Fibroblast of upper back skin (primary cell): ENCODE measurements at regions not wholly inside any gene's neighbourhood (a gene's known extent, or its start where the extent isn't known, plus 50 kb on each side); places are given as distances from the start of the nearest gene placed in this dataset.
"Not testable (repeated sequence)": the region's sequence is repeated elsewhere in the genome, so short reads cannot be mapped to it uniquely, and the experiment has no call there.

Experiments
- DNase-seq: peaks from one replicate; pipeline ENCODE4 v3.0.0-alpha.2; 2013

DNA sequence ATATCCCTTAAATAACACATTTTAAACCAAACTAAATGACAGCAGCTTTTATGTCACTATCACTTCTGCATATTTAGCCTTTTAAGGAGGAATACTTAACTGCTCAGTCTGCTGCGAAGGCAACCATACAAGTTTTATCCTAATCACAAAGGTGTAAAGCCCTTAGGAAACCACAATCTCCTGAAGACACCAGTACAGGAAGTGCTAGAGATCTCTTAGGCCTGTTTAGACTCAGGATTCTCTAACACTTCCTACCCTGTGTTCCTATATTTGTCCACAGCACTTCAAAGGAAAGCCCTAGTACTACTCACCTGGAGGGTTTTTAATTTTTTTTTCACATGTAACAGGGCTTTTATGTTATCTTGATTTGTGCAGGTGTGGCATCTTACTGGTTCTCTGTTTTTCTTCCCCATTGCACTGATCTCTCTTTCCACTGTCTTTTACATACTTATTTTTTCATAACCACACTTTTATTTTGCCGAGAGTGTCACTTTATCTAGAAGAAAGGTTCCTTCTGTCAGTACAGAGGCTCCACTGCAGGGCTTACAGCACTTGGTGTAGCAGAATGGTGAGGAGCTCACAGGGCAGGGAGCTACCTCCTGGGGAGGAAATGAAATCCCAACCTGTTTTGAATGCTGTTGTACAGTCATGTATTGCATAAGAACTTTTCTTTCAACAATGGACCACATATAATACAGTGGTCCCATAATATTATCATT, 1060.6 kb upstream of the ACO1 start:
- DNase-seq: no peak

- DNase-seq: no peak
These were observed 1058.7 kb upstream of the ACO1 start for GRCh38 chr9:31325778-31326177.

- DNase-seq: not testable (repeated sequence)
These were observed 1057.6 kb upstream of the ACO1 start for GRCh38 chr9:31326883-31327282.

GRCh38 chr9:31334837-31335528, 1049.5 kb upstream of the ACO1 start:
- DNase-seq: no peak

DNA sequence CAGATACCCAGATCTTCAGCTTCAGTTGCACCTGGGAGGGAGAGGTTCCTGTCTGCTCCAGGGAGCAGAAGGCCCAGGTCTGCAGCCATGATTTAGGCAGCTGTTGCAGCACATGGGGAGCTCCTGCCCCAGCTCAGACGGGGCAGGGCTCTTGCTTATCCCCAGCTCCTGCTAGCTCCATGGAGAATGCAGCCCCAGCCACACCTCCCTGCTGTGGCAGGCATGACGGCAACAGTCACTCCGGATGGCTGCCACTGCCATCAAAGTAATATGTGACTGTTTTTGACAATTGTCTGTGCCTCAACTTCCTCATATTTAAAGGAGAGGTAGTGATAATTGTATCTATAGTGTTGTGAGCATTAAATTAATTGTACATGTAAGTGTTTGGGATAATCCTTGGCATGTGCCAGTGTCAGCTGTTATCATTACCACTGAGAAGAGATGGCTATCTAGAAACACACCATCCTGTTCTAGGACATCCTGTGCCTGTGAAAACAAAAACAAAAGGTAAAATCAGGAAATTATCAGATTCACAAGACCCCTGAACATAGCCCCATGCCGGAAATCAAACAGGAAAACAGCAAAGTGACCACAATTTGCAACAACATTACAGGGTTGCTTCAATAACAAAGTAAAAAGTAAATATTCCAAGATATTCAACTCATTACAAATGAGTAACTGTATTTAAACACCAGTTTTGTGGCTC, 1048.8 kb upstream of the ACO1 start:
- DNase-seq: no peak

- DNase-seq: no peak
These were observed 1048.1 kb upstream of the ACO1 start for GRCh38 chr9:31336386-31336785.

DNA sequence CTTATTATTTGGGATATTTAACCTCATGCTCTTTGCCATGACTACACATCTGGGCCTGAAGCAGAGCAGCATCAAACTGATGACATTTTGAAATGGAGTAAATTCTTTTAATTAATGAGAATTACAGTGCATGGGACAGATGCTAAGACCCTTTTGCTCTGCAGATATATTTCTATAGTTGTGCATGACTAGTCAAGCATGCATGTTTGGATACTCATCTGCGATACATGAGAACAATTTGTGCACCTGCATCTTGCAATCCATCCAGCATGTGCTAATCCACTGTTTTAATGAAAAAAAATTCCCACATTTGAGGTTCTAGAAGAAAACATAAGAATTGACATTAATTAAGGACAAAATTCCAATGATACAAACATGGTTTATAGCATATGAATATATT, 1047.6 kb upstream of the ACO1 start:
- DNase-seq: no peak

DNA sequence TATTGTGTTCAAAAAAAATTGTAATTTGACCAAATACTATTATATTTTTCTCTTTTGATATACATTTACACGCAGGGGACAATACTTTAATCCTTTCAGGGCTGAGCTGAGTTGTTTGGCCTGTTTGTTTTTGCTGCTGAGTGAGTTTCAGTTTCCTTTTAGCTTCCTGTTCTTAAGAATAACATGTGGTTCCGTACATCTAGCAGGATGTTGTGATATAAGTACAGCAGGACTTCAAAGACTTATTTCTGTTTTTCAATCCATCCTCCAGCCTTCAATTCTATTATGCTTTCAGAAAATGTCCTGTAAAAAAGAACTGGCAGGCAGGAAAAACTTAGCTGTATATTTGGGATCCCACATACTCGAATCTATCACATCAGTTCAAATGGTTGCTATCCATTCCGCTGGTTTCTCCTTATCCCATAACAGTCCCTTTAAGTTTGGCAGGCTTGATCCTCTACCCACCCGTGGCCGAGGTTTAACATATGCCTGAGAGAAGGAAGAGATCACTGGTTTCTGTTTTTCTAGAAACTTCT, 1037.3 kb upstream of the ACO1 start:
- peak; percentile 5 for DNase-seq

- DNase-seq: no peak
These were observed 1029.1 kb upstream of the ACO1 start for GRCh38 chr9:31355159-31355882.

DNA sequence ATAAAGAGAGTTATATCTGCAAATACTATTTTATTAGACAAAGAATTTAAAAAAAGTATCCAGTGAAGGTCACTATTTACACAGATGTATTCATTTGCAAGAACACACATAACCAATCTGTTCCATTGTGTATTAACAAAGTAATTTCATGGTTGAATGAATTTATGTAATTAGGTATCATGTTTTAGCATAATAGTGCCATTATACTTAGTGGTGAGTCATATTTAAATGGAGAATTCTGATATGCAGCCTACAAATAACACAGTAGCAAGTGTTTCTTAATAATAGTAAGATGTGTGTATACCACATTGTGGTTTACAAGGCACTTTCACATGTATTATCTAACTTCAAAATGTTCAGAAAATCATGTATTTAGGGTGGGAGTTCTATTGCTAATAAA, 1028.5 kb upstream of the ACO1 start:
- DNase-seq: no peak

DNA sequence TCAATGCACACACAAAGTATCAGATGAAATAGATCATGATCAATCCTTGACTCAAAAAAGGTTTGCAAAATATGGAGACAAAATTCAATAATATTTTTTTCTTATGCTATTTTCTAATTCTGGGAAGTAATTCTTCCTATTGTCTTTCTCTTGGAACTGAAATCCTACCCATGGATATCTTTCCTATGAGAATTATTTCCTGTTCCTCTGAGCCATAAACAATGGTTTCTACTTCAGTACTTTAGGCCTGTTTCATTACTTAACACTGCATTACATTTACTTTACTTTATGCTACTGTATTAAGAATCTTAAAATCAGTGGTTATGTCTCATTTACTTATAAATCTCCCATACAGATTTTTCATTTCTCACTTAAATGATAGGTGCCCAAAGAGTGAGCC, 1025.4 kb upstream of the ACO1 start:
- DNase-seq: no peak

DNA sequence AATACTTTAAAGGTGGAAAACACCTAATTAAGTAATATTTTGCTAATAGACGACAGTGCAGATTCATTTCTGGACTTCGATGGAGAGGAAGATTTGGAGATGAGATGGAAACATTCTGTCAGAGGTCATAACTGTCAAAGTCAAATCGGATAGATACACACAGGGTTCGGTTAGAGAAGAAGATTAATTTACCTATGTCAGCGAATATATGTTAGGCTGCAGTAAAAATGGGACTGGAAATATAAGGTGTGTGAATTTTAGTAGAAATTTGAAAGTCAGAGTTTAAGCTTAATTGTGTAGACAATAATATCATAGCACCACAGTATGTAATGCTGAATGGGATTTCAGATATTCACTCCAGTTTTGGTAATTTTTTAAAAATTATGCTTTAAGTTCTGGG, 1020.3 kb upstream of the ACO1 start:
- no peak for DNase-seq

DNA sequence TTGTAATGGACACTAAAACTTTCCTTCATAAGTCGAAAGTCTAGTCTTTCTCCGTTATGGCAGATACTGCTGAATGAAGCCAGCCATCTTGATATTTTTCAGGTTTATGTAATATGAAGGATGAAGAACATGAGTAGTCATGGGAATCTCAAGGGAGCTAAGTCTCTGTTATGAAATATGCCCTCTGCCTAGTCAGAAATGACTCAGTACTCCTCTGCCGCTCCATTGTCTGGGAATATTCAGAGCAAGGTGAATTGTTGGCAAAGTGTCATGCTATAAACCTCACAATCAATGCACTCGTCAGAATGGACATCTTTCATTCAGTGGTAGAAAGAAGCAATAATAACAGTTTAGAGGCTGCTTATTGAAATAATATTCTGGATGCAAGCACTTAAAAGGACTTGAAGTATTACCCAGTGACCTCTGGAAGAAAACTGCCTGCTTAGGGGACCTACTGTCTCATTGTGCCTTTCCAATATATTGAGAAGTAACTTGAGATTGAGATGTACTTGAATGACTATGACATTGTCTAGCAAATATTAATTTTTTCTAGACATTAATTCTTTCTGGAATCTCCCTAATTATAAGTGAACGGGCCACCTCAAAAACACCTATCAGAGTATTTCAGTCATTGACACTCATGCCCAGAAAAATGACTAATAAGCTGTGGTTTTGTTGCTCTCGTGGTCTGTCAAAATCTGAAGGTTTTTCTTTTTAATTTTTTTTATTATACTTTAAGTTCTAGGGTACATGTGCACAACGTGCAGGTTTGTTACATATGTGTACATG, 1011.5 kb upstream of the ACO1 start:
- no peak for DNase-seq

DNA sequence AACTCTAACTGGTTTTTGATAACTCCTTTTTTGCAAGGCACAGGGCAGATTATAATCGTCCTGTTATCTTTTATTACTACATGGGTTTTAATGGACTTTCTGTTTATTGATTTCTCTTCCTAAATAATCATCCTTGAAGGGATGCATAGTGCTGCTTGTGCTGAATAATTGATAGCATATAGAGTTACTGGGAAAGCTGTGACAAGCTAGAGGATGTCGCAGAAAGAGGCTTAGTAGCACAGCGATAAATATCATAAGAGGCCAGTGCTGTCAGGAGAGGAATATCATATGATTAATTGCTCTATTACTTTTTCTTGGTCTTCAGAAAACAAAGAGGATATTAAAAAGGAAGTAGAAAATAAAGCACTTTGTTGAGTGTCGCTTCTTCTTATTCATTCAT, 1007.1 kb upstream of the ACO1 start:
- no peak for DNase-seq

DNA sequence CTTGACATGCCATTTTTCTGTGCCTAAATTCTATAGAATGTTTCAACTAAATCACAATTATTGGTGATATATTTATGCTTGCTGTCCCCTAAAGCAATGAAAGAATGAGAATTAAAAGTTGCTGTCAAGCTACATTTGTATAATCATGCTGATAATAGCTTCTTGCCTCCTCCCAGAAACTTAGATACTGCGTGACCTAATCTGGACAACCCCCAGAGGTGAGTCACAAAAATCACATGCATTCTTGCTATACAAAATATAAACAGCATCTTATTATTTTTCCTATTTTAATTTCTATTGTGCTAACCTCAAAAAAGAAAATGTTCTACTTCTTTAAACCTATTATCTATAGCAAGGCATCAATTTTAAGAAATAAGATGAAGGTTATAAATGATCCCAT, 995.8 kb upstream of the ACO1 start:
- DNase-seq: no peak

- DNase-seq: no peak
These were observed 995.4 kb upstream of the ACO1 start for GRCh38 chr9:31389075-31389474.

DNA sequence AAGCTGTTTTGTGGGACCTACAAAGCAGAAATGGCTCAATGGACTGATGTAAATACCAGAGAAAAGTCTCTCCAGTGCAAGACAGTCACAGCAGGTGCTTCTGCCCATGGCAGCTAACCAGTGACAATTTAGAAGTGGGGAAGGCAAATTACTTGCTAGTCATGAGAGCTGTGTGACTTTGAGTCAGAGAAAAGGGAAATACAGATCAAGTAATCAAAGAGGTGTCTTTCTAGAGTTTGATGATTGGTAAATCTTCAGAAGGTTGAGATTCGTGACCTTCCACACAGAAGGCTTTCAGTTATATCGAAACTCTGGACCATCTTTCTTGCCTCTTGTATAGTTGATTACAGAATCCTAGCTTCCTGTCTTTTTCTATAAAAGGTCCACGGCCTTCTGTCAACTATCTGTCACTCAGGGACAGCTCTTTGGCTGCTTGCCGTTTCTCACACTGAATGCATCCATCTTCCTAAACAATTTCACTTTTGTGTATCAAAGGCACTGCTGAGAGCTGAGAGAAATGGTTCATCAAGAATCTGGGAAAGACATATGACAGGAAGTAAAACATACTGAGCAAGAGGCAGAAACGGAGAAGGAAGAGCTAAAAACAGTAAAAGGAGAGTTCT, 993.9 kb upstream of the ACO1 start:
- DNase-seq: no peak

GRCh38 chr9:31393240-31393639, 991.2 kb upstream of the ACO1 start:
- DNase-seq: no peak

DNA sequence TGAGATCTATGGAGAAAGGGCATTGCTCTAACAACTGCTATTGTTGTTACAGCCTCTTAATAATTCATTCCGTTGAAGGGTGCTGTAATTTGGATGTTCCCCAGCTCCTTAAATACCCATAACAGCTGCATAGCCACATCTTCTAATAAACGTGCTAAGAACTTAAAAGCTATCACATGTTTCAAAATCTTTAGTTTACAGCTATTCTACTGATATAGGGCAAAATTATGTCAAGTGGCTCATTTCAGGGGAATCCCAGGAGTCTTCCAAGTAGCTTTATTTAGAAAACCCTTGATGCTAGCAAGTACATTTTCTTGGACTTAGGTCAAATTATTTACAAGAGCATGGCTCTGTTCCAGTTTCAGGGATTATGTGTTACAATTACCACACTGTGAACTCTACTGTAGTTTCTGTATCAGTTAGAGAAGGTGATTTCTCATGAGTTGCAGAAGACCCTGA, 990.4 kb upstream of the ACO1 start:
- no peak for DNase-seq

GRCh38 chr9:31412081-31412480, 972.4 kb upstream of the ACO1 start:
- no peak for DNase-seq

DNA sequence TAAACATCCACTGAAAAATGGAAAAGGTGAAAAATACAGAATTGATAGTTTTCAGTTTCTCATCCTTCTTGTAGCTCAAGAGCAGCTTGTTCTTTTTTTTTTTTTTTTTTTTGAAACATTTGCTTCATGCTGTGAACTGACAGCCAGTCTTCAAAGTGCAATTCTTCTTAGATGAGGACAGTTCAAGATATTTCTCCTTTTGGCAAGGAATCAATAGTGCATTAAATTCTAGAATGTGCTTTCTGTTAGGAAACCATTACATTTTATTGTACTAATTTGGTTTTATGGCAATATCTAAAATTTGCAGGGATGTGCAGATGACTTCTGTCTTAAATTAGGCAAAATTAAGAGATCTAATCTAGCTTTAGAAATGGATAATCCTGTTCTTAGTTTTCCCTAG, 969.3 kb upstream of the ACO1 start:
- DNase-seq: no peak

- DNase-seq: no peak
These were observed 966.0 kb upstream of the ACO1 start for GRCh38 chr9:31418419-31418818.
